ENCODE measurements at regions not wholly inside any gene's neighbourhood (a gene's known extent, or its start where the extent isn't known, plus 50 kb on each side); places are given as distances from the start of the nearest gene placed in this dataset.

GRCh38 chr10:2982146-2982545 is 85.2 kb upstream of the PFKP start:
- Histone ChIP-seq H3K4ac (ENCODE audit: low read depth, low read length) (no peak overlapping the region), H2BK5ac (ENCODE audit: insufficient read length, low read length) (no peak overlapping the region), H4K91ac (ENCODE audit: insufficient read length, low read depth, low read length) (no peak overlapping the region), H3K27ac (ENCODE audit: insufficient read length, low read depth, low read length) (no peak overlapping the region), H3K23me2 (ENCODE audit: insufficient read length, low read depth, low read length, poor library complexity, severe bottlenecking) (no peaks in the 10 kb centered on the region), H4K8ac (replicated peaks; ENCODE audit: insufficient read length, low read depth, low read length) (no peak overlapping the region), H3K23ac (ENCODE audit: insufficient read length, low read depth, low read length) (no peak overlapping the region), H3K4me1 (ENCODE audit: insufficient read depth, low read length) (no peaks in the 10 kb centered on the region; the same call in 1 of the 2 replicates), H2BK20ac (ENCODE audit: low read depth, low read length, poor library complexity, severe bottlenecking) (no peak overlapping the region), H3K79me1 (ENCODE audit: insufficient read depth, low read depth, low read length, poor library complexity, severe bottlenecking) (no peaks in the 10 kb centered on the region), H2BK12ac (ENCODE audit: insufficient read length, low read depth, low read length) (no peak overlapping the region), H2AFZ (ENCODE audit: low read length) (no peak overlapping the region), H3K14ac (ENCODE audit: insufficient read depth, low read length) (no peak overlapping the region), H3K18ac (ENCODE audit: insufficient read length, low read depth, low read length) (no peak overlapping the region), H3K27me3 (ENCODE audit: insufficient read depth, low read length) (no peaks in the 10 kb centered on the region), H3K9ac (ENCODE audit: extremely low read depth, insufficient read length, low read length) (no peak overlapping the region), H3K4me2 (ENCODE audit: insufficient read depth, insufficient read length, low read length) (no peak overlapping the region), H3K9me3 (ENCODE audit: control insufficient read depth, low read depth, low read length) (no peaks in the 10 kb centered on the region), H4K5ac (ENCODE audit: insufficient read length, low read depth, low read length) (no peak overlapping the region), H4K20me1 (ENCODE audit: control insufficient read depth, insufficient read depth, insufficient read length) (no peaks in the 10 kb centered on the region), H2BK120ac (ENCODE audit: low read depth, low read length, poor library complexity, severe bottlenecking) (no peak overlapping the region), H2AK5ac (ENCODE audit: insufficient read length, low read length) (no peak overlapping the region), H3K56ac (ENCODE audit: insufficient read length, low read depth, low read length) (no peak overlapping the region), H3T11ph (ENCODE audit: low read length) (no peak overlapping the region), H3K79me2 (ENCODE audit: insufficient read depth, low read length) (no peaks in the 10 kb centered on the region), H2BK15ac (ENCODE audit: low read depth, low read length) (no peak overlapping the region)
- Mint-ChIP-seq H3K27me3 (ENCODE audit: low read depth) (no peaks in the 10 kb centered on the region; the same call in 1 of the 2 replicates), H3K4me1 (peaks cover 23% of the 10 kb centered on the region in 2 experiments), H3K4me3 (no peak overlapping the region), H3K27ac (no peak overlapping the region), H3K36me3 (ENCODE audit: insufficient read depth in 1 of 3, low read depth in 3 of 3) (no peaks in the 10 kb centered on the region), H3K9me3 (no peaks in the 10 kb centered on the region)
- WGBS (ENCODE audit: extremely low coverage, insufficient read length, low lambda C conversion rate) = no CpG with 5 or more reads among the region's 7 CpGs
- TF ChIP-seq CTCF (conservative IDR thresholded peaks at IDR 0.05) = no peak
- DNase-seq = no peak
